NT2/D1 (cell line): ENCODE measurements at regions not wholly inside any gene's neighbourhood (a gene's known extent, or its start where the extent isn't known, plus 50 kb on each side); places are given as distances from the start of the nearest gene placed in this dataset.

ENCODE experiments used
- SUZ12 ChIP-seq: IDR thresholded peaks from 2 replicates; pipeline ENCODE4 v1.6.1; 2011; ENCODE audit not compliant: insufficient read length, insufficient read depth; ENCODE audit errors: extremely low read depth
- YY1 ChIP-seq: IDR thresholded peaks from 2 replicates; pipeline ENCODE4 v1.6.1; 2011; ENCODE audit not compliant: insufficient read length, insufficient read depth
- ZNF274 ChIP-seq: IDR thresholded peaks from 2 replicates; pipeline ENCODE4 v1.6.1; 2011; ENCODE audit warnings: mild to moderate bottlenecking, low read depth, low read length

GRCh38 chr12:64951944-64952343, 127.5 kb downstream of the TBC1D30 start:
- TF ChIP-seq YY1 (no peak), ZNF274 (no peak), SUZ12 (no peak)
